B cell (primary cell): ENCODE measurements at regions not wholly inside any gene's neighbourhood (a gene's known extent, or its start where the extent isn't known, plus 50 kb on each side); places are given as distances from the start of the nearest gene placed in this dataset.

Experiments used
- CTCF ChIP-seq: fragments of 200-600 bp; IDR thresholded peaks from one replicate; pipeline ENCODE4 v1.8.0; 2022; ENCODE audit warnings: antibody characterized with exemption, mild to moderate bottlenecking
- EZH2 ChIP-seq: IDR thresholded peaks from 2 replicates; pipeline ENCODE4 v1.6.1; 2012; ENCODE audit warnings: borderline replicate concordance, low read depth, mild to moderate bottlenecking, moderate library complexity, low read length; ENCODE audit not compliant: insufficient read depth, poor library complexity, severe bottlenecking

- no peak for TF ChIP-seq CTCF
- TF ChIP-seq EZH2, result no peak
Observed at GRCh38 chr4:180566492-180566891, 1676.7 kb upstream of the TENM3 start.
